RWPE1 (cell line): ENCODE measurements at regions not wholly inside any gene's neighbourhood (a gene's known extent, or its start where the extent isn't known, plus 50 kb on each side); places are given as distances from the start of the nearest gene placed in this dataset.
"Not testable (repeated sequence)": the region's sequence is repeated elsewhere in the genome, so short reads cannot be mapped to it uniquely, and the experiment has no call there.

Experiments
- CTCF ChIA-PET: fragments of 350-600 bp; sonication (Branson Sonifier 250); formaldehyde crosslinking; extraction: SDS; loops from one replicate; lab custom pipeline; 2021; lab: Yijun Ruan, JAX
- POLR2A ChIA-PET: fragments of 400-600 bp; formaldehyde crosslinking; extraction: SDS; loops from one replicate; lab custom pipeline; 2020; ENCODE audit warnings: antibody characterized with exemption; ENCODE audit not compliant: low non-redundant PET; lab: Yijun Ruan, JAX
- DNase-seq: peaks from one replicate; pipeline ENCODE4 v3.0.0; 2012; ENCODE audit warnings: low spot score
- H3K27ac ChIP-seq: fragments of 450-650 bp; 2 replicates; pipeline ENCODE4 v1.5.1; 2017
- TF ChIP-seq, protein P1 (sequence below): fragments of 450-650 bp; conservative IDR thresholded peaks from 2 replicates; pipeline ENCODE4 v1.5.1; 2017; ENCODE audit warnings: low read depth, mild to moderate bottlenecking

GRCh38 chr9:96115836-96116235 is 186.1 kb downstream of the HSD17B3 start:
- TF ChIP-seq, protein P1, sequence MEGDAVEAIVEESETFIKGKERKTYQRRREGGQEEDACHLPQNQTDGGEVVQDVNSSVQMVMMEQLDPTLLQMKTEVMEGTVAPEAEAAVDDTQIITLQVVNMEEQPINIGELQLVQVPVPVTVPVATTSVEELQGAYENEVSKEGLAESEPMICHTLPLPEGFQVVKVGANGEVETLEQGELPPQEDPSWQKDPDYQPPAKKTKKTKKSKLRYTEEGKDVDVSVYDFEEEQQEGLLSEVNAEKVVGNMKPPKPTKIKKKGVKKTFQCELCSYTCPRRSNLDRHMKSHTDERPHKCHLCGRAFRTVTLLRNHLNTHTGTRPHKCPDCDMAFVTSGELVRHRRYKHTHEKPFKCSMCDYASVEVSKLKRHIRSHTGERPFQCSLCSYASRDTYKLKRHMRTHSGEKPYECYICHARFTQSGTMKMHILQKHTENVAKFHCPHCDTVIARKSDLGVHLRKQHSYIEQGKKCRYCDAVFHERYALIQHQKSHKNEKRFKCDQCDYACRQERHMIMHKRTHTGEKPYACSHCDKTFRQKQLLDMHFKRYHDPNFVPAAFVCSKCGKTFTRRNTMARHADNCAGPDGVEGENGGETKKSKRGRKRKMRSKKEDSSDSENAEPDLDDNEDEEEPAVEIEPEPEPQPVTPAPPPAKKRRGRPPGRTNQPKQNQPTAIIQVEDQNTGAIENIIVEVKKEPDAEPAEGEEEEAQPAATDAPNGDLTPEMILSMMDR = no peak
- POLR2A ChIA-PET = no interaction called here
- CTCF ChIA-PET = no interaction called here
- DNase-seq = no peak
- peak overlapping the region; percentile 67 for H3K27ac ChIP-seq

- POLR2A ChIA-PET = no interaction called here
- H3K27ac ChIP-seq = no peak overlapping the region
- TF ChIP-seq, protein P1 = no peak
- CTCF ChIA-PET = no interaction called here
- DNase-seq = no peak
Observed at GRCh38 chr9:96113032-96113431, 188.9 kb downstream of the HSD17B3 start.

DNA sequence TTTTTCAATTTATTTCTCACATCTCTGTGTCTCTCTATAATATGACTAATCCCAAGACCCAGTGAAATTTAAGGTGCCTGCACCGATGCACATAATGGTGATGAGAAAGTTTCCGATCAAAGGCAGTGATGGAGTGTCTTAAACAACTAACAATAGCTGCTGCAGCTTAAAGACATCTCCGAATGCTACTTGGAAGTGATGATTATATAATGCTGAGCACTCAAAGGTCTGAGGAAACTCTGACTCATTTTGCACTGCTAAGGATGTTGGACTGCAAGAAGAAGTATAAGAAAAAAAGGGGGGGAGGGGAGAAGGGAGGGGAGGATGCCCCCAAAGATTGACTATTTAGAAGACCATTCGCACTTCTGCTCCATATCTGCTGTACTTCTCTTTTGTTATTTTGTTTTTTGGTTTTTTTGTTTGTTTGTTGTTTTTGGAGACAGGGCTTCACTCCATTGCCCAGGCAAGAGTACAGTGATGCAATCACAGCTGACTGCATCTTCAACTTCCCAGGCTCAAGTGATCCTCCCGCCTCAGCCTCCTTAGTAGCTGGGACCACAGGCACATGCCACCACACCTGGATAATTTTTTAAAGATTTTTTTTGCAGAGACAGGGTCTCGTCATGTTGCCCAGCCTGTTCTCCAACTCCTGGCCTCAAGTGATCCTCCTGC is 192.2 kb downstream of the HSD17B3 start:
- TF ChIP-seq, protein P1 = no peak
- CTCF ChIA-PET = interaction anchor here (0.7 kb wide), 1 partner anchor 160 kb away, joined by 3 read pairs; no protein-coding TSS in a partner anchor
- no peak overlapping the region for H3K27ac ChIP-seq
- POLR2A ChIA-PET = no interaction called here
- DNase-seq = no peak

DNA sequence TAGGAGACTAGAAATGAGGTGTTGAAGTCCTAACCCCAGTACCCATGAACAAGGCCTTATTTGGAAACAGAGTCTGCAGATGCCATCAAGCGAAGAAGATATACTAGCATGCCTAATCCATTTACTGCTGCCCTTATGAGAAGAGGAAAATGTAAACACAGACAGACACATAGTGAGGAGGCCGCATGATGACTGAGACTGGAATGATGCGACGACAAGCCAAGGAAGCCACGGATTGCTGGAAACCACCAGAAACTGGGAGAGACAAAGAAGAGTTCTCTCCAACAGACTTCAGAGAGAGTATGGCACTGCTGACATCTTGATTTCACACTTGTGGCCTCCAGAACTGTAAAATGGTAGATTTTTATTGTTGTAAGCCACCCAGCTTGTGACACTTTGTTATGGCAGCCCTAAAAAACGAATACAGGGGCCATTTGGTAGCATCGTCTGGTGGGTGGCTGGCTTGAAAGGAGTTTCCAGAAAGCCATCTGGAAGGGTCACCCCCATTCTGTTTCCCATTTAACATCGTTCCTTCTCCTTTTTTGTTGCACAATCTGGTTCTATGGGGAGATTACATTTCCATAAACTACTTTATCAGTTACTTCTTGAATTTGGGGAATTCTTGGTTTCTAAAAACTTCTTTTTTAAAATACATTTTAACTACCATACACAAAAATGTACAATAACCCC is 193.1 kb downstream of the HSD17B3 start:
- POLR2A ChIA-PET = no interaction called here

DNA sequence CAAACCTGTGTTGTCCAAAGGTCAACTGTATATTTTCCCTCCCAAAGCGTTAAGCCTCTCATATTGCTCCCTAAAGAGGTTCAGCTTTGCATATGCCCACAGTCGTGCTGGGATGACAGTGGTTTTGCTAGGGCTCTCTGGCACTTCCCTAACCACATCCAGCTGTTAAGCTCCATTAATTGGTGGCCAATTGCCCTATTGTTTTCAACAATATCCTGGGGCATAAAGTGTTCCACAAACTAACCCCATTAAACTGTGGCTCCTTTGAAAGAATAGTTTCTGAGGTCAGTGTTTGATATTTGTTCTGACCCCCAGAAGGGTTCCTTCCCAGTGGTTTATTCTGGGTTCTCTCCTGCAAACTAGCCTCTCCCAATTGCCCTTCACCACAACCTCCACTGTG is 194.5 kb downstream of the HSD17B3 start:
- POLR2A ChIA-PET = no interaction called here
- DNase-seq = no peak
- TF ChIP-seq, protein P1 = no peak
- H3K27ac ChIP-seq = no peak overlapping the region
- CTCF ChIA-PET = no interaction called here

More for the DNA sequence above, 193.1 kb downstream of the HSD17B3 start:
- H3K27ac ChIP-seq = no peak overlapping the region
- DNase-seq = no peak
- TF ChIP-seq, protein P1 = no peak
- CTCF ChIA-PET = no interaction called here

DNA sequence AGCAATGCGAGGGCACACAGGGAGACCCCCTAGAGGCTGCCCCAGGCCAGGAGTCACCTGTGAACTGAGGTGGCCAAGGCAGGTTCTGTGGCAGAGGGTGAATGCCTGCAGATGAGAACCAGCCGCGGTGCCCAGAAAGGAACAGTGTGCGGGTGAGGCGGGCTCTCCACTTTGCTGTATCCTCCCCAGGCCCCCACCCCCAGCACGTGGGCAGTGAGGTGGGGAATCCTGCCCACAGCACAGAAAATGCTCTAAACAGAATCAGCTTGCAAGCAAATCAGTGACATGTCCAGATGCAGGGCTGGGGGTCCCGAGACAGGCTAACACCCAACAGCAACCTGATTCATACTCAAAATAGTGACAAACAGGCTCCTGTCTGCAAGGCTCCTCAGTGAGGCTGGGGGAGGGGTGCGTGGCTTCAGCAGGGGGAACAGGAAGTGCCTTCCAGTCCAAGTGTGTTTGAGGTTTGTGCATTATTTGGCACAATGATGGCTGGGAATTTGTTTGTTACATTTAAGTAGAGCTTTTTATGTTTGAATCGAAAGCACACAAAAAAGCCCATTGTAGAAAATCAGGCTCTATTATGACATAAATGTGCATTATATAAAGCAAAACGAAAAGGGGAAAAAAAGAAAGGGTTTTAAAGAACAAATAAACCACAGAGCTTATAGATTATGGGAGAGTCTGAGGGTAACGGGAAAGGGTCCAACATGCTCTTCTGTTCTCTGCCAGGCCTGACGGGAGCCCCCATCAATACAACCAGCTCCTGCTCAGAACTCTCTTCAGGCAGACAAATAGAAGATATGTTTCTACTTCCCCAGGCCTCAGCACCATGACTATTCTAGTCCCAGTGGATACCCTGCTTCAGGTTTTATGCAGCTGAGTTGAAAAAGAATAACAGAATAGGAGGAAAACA is 201.3 kb downstream of the HSD17B3 start:
- ChIA-PET CTCF (no interaction called here), POLR2A (no interaction called here)
- no peak overlapping the region for H3K27ac ChIP-seq
- TF ChIP-seq, protein P1 = no peak
- no peak for DNase-seq

GRCh38 chr9:96090630-96091029 is 211.3 kb downstream of the HSD17B3 start:
- H3K27ac ChIP-seq, POLR2A ChIA-PET, CTCF ChIA-PET, DNase-seq: not testable (repeated sequence)
